ENCODE measurements at regions not wholly inside any gene's neighbourhood (a gene's known extent, or its start where the extent isn't known, plus 50 kb on each side); places are given as distances from the start of the nearest gene placed in this dataset.
"Not testable (repeated sequence)": the region's sequence is repeated elsewhere in the genome, so short reads cannot be mapped to it uniquely, and the experiment has no call there.

DNA sequence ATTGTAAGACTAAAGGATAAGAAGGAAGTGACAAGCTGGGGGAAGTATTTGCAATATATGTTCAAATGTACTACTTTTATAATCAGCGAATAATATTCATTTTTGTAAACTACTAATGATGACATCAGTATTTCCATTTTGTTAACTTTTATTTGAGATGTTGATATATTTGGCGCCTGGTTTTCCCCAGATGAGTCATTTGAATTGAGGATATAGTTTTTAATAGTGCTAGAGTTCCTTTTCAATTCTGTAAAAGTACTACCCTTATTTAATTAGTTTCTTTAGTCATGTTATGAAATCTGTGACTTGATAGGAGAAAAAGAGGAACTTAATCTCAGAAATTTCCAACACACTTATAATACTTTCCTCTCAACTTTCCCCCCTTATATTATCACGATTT is 495.3 kb downstream of the IRS1 start:
- H3K9me3 ChIP-seq (ENCODE audit: control insufficient read depth, low read depth, low read length): no peaks in the 10 kb centered on the region
- H3K4me3 ChIP-seq (ENCODE audit: low read length): no peak overlapping the region
- H3K4me1 ChIP-seq (ENCODE audit: control insufficient read depth, low read depth, low read length): no peaks in the 10 kb centered on the region
- H3K27me3 ChIP-seq (ENCODE audit: control insufficient read depth, insufficient read depth, low read length): no peaks in the 10 kb centered on the region
- no peaks in the 10 kb centered on the region for H3K36me3 ChIP-seq (ENCODE audit: control insufficient read depth, low read depth, low read length)
- no peak overlapping the region for H3K9ac ChIP-seq (ENCODE audit: low read length)
- no peak overlapping the region for H3K27ac ChIP-seq (ENCODE audit: low read length)

DNA sequence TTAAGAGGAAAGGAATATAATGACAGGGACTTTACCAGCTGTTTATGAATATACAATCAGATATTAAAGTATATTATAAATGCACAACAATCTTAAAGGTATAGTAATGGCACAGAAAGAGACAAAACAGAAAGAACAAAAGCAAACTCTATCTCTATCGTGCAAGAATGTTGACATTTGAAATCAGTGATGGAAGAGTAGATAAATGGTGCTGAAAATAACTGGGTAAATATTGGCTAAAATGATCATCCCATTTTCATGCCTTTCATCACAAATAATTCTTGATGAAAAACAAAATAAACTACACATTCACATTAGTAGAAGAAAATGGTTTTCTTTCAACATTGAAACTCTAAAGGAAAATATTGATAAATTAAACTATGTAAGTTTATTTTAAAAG is 495.9 kb downstream of the IRS1 start:
- H3K9me3 ChIP-seq (ENCODE audit: control insufficient read depth, low read depth, low read length): no peaks in the 10 kb centered on the region

DNA sequence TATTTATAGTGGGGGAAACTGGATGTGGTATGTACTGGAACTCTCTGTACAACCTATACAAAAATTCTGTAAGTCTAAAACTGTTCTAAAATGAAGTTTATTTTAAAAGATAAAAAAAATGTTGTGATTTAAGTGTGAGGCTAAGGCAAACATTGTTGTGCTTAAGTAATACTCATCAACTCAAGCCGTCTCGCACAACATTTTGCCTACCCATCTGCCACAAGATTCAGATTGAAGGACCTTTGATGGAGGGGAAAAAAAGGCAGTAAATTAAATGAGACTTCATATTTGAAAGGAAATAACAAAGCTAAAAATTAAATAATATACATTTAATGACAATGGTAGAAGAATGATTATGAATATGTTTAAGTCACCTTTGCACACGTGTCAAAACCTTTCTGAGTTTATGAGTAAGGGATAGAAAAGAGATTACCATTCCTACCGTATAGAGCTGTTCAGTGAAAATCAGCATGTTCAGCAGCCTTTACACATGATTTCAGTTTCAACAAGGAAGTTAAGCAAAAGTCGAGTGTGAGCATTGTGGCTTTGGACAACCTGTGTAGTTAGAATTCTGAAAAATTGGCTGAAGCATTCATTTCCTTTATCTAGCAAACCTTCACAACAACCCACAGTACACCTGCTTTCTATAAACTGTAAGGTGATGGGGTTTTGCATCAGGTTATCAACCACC is 499.3 kb downstream of the IRS1 start:
- Histone ChIP-seq H3K27me3 (ENCODE audit: control insufficient read depth, insufficient read depth, low read length) (no peaks in the 10 kb centered on the region), H3K4me1 (ENCODE audit: control insufficient read depth, low read depth, low read length) (no peaks in the 10 kb centered on the region), H3K9ac (ENCODE audit: low read length) (no peak overlapping the region), H3K9me3 (ENCODE audit: control insufficient read depth, low read depth, low read length) (no peaks in the 10 kb centered on the region), H3K36me3 (ENCODE audit: control insufficient read depth, low read depth, low read length) (no peaks in the 10 kb centered on the region), H3K27ac (ENCODE audit: low read length) (no peak overlapping the region), H3K4me3 (ENCODE audit: low read length) (no peak overlapping the region)

More for the DNA sequence above, 495.9 kb downstream of the IRS1 start:
- Histone ChIP-seq H3K36me3 (ENCODE audit: control insufficient read depth, low read depth, low read length) (no peaks in the 10 kb centered on the region), H3K4me1 (ENCODE audit: control insufficient read depth, low read depth, low read length) (no peaks in the 10 kb centered on the region), H3K27me3 (ENCODE audit: control insufficient read depth, insufficient read depth, low read length) (no peaks in the 10 kb centered on the region), H3K27ac (ENCODE audit: low read length) (no peak overlapping the region), H3K4me3 (ENCODE audit: low read length) (no peak overlapping the region), H3K9ac (ENCODE audit: low read length) (no peak overlapping the region)

- H3K27ac ChIP-seq (ENCODE audit: low read length): no peak overlapping the region
- H3K4me3 ChIP-seq (ENCODE audit: low read length): no peak overlapping the region
- no peak overlapping the region for H3K9ac ChIP-seq (ENCODE audit: low read length)
- no peaks in the 10 kb centered on the region for H3K27me3 ChIP-seq (ENCODE audit: control insufficient read depth, insufficient read depth, low read length)
- H3K4me1 ChIP-seq (ENCODE audit: control insufficient read depth, low read depth, low read length): no peaks in the 10 kb centered on the region
- H3K36me3 ChIP-seq (ENCODE audit: control insufficient read depth, low read depth, low read length): no peaks in the 10 kb centered on the region
- no peaks in the 10 kb centered on the region for H3K9me3 ChIP-seq (ENCODE audit: control insufficient read depth, low read depth, low read length)
These were observed 499.8 kb downstream of the IRS1 start for GRCh38 chr2:226299771-226300170.

- Histone ChIP-seq H3K27me3 (ENCODE audit: control insufficient read depth, insufficient read depth, low read length) (no peaks in the 10 kb centered on the region), H3K36me3 (ENCODE audit: control insufficient read depth, low read depth, low read length) (no peaks in the 10 kb centered on the region), H3K9ac (ENCODE audit: low read length) (no peak overlapping the region), H3K4me1 (ENCODE audit: control insufficient read depth, low read depth, low read length) (no peaks in the 10 kb centered on the region), H3K4me3 (ENCODE audit: low read length) (no peak overlapping the region), H3K9me3 (ENCODE audit: control insufficient read depth, low read depth, low read length) (peaks cover 6% of the 10 kb centered on the region), H3K27ac (ENCODE audit: low read length) (no peak overlapping the region)
These were observed 503.9 kb downstream of the IRS1 start for GRCh38 chr2:226295681-226296080.

DNA sequence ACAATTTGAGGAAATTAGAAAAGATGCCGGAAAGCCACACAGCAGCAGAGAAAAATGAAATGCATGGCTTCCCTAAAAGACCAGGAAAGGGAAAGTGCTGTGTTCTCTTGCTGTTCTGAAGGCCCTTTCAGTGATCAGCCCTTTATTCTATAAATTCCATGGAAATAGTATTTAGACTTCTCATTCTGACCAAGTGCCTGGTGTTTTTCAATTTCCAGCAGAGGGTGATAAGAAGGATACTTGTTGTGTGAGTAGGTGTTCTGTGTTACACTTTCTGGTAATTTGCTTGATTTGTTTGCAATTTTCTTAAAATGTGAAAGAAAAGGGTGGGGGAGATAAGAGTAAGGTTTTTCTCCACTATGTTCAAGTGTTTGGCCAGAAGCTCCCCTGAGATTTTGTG is 504.5 kb downstream of the IRS1 start:
- H3K9ac ChIP-seq (ENCODE audit: low read length): no peak overlapping the region
- H3K27me3 ChIP-seq (ENCODE audit: control insufficient read depth, insufficient read depth, low read length): no peaks in the 10 kb centered on the region
- H3K4me3 ChIP-seq (ENCODE audit: low read length): no peak overlapping the region
- H3K36me3 ChIP-seq (ENCODE audit: control insufficient read depth, low read depth, low read length): no peaks in the 10 kb centered on the region
- H3K4me1 ChIP-seq (ENCODE audit: control insufficient read depth, low read depth, low read length): no peaks in the 10 kb centered on the region
- no peak overlapping the region for H3K27ac ChIP-seq (ENCODE audit: low read length)
- H3K9me3 ChIP-seq (ENCODE audit: control insufficient read depth, low read depth, low read length): peaks cover 6% of the 10 kb centered on the region

DNA sequence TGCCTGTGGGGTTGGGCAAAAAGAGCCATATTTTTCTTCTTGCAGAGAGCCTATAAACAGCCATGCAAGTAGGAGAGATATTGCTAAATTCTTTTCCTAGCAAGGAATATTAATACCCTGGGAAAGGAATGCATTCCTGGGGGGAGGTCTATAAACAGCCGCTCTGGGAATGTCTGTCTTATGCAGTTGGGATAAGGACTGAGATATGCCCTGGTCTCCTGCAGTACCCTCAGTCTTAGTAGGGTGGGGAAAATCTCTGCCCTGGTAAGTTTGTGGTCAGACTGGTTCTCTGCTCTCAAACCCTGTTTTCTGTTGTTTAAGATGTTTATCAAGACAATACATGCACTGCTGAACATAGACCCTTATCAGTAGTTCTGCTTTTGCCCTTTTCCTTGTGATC is 508.3 kb downstream of the IRS1 start:
- not testable (repeated sequence) for H3K27me3 ChIP-seq (ENCODE audit: control insufficient read depth, insufficient read depth, low read length); H3K9ac ChIP-seq (ENCODE audit: low read length)

DNA sequence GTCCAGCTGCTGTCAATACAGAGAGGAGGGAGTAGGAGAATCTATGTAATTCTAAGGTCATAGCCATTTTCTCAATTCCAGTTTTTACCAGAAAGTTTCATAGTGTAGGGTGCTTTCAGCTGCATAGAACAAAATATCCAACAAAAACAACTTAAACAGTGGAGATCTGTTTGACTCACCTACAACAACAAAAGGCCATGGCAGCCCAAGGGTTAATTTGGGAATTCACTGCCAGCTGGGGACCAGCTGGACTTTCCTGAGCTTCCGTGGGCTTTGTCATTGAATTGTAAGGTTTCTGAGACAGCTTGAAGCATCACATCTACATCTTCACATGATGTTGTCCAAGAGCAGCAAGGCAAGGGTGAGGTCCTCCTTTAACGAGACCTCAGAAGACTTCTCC is 512.7 kb downstream of the IRS1 start:
- Histone ChIP-seq H3K36me3 (ENCODE audit: control insufficient read depth, low read depth, low read length) (no peaks in the 10 kb centered on the region), H3K27me3 (ENCODE audit: control insufficient read depth, insufficient read depth, low read length) (no peaks in the 10 kb centered on the region), H3K4me3 (ENCODE audit: low read length) (no peak overlapping the region), H3K9me3 (ENCODE audit: control insufficient read depth, low read depth, low read length) (no peaks in the 10 kb centered on the region), H3K4me1 (ENCODE audit: control insufficient read depth, low read depth, low read length) (no peaks in the 10 kb centered on the region), H3K9ac (ENCODE audit: low read length) (no peak overlapping the region), H3K27ac (ENCODE audit: low read length) (no peak overlapping the region)

More for the DNA sequence above, 508.3 kb downstream of the IRS1 start:
- not testable (repeated sequence) for H3K4me3 ChIP-seq (ENCODE audit: low read length); H3K9me3 ChIP-seq (ENCODE audit: control insufficient read depth, low read depth, low read length); H3K27ac ChIP-seq (ENCODE audit: low read length); H3K4me1 ChIP-seq (ENCODE audit: control insufficient read depth, low read depth, low read length); H3K36me3 ChIP-seq (ENCODE audit: control insufficient read depth, low read depth, low read length)

DNA sequence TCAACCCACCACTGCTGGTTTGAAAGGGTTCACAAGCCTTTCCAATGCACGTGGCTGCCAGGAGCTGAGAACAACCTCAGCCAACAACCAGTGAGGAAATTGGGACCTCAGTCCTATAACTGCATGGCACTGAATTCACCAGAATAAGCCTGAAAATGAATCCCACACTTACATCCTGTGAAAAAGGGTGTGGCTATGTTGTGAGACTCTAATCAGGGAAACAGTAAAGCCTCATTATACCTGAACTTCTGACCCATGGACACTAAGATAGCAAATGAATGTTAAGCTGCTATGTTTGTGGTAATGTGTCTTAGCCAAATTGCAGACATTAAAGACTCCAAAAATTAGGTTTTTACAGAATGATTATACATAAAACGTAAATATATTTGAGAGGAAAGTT is 515.8 kb downstream of the IRS1 start:
- Histone ChIP-seq H3K27me3 (ENCODE audit: control insufficient read depth, insufficient read depth, low read length) (no peaks in the 10 kb centered on the region), H3K4me3 (ENCODE audit: low read length) (no peak overlapping the region), H3K36me3 (ENCODE audit: control insufficient read depth, low read depth, low read length) (no peaks in the 10 kb centered on the region), H3K9ac (ENCODE audit: low read length) (no peak overlapping the region), H3K27ac (ENCODE audit: low read length) (no peak overlapping the region), H3K9me3 (ENCODE audit: control insufficient read depth, low read depth, low read length) (no peaks in the 10 kb centered on the region), H3K4me1 (ENCODE audit: control insufficient read depth, low read depth, low read length) (no peaks in the 10 kb centered on the region)

GRCh38 chr2:226282151-226282550 is 517.5 kb downstream of the IRS1 start:
- no peaks in the 10 kb centered on the region for H3K27me3 ChIP-seq (ENCODE audit: control insufficient read depth, insufficient read depth, low read length)
- no peak overlapping the region for H3K9ac ChIP-seq (ENCODE audit: low read length)
- H3K4me3 ChIP-seq (ENCODE audit: low read length): no peak overlapping the region
- H3K27ac ChIP-seq (ENCODE audit: low read length): no peak overlapping the region
- no peaks in the 10 kb centered on the region for H3K9me3 ChIP-seq (ENCODE audit: control insufficient read depth, low read depth, low read length)
- H3K4me1 ChIP-seq (ENCODE audit: control insufficient read depth, low read depth, low read length): no peaks in the 10 kb centered on the region
- no peaks in the 10 kb centered on the region for H3K36me3 ChIP-seq (ENCODE audit: control insufficient read depth, low read depth, low read length)

DNA sequence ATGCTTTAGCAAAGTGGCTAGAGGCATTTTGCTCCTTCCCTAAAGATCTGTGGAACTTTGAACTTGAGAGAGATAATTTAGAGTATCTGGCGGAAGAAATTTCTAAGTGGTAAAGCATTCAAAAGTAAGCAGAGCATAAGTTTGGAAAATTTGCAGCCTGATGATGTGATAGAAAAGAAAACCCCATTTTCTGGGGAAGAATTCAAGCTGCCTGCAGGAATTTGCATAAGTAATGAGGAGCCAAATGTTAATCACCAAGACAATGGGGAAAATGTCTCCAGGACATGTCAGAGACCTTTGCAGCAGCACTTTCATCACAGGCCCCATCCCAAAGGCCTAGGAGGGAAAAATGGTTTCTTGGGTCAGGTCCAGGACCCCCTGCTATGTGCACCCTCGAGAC is 519.5 kb downstream of the IRS1 start:
- not testable (repeated sequence) for H3K9me3 ChIP-seq (ENCODE audit: control insufficient read depth, low read depth, low read length)

DNA sequence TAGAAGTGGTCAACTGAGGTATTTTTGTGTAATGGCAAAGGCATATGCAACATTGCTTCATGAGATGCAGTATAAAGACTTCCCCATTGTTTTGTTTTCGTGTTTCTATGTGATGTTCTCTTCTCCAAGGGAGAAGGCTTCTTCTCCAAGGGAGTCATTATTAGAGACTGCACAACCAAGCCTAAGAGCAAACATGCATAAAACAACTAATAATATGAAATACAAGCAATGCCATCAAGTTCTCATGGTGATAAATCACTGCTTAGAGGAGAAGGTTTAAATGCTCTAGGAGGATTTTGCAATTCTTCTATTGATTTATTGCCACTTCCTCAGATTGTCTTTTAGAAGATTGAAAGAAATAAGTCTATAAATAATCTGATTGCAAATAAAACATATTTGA is 524.4 kb downstream of the IRS1 start:
- Histone ChIP-seq H3K4me1 (ENCODE audit: control insufficient read depth, low read depth, low read length) (no peaks in the 10 kb centered on the region), H3K27ac (ENCODE audit: low read length) (no peak overlapping the region), H3K9ac (ENCODE audit: low read length) (no peak overlapping the region), H3K9me3 (ENCODE audit: control insufficient read depth, low read depth, low read length) (no peaks in the 10 kb centered on the region), H3K36me3 (ENCODE audit: control insufficient read depth, low read depth, low read length) (no peaks in the 10 kb centered on the region), H3K4me3 (ENCODE audit: low read length) (no peak overlapping the region), H3K27me3 (ENCODE audit: control insufficient read depth, insufficient read depth, low read length) (no peaks in the 10 kb centered on the region)

More for the DNA sequence above, 519.5 kb downstream of the IRS1 start:
- not testable (repeated sequence) for H3K36me3 ChIP-seq (ENCODE audit: control insufficient read depth, low read depth, low read length); H3K27ac ChIP-seq (ENCODE audit: low read length); H3K27me3 ChIP-seq (ENCODE audit: control insufficient read depth, insufficient read depth, low read length); H3K4me1 ChIP-seq (ENCODE audit: control insufficient read depth, low read depth, low read length); H3K4me3 ChIP-seq (ENCODE audit: low read length); H3K9ac ChIP-seq (ENCODE audit: low read length)
